CD4-positive, alpha-beta T cell treated with Interleukin-10 for 1 hour (primary cell): ENCODE measurements at regions not wholly inside any gene's neighbourhood (a gene's known extent, or its start where the extent isn't known, plus 50 kb on each side); places are given as distances from the start of the nearest gene placed in this dataset.
"Not testable (repeated sequence)": the region's sequence is repeated elsewhere in the genome, so short reads cannot be mapped to it uniquely, and the experiment has no call there.

Experiments
- DNase-seq: peaks from one replicate; pipeline ENCODE4 v3.0.0-alpha.2; 2020

DNA sequence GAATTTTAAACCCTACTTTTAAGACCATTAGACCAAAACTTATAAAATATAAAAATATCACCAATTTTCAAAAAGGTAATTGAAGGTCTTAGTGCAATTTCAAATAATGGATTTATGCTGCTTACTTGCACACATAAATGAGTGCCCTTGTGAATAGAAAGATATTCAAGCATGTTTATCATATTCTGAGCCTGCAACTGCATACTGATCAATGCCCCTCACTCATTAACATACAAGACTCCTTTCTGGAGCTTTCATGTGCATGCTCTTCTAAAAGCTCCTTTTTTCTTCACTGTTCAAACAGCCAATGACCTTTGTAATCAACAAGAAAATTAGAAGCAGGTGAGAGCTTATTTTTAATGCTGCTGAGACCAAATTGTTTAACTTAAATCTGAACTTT, 1139.3 kb downstream of the HACE1 start:
- no peak for DNase-seq

DNA sequence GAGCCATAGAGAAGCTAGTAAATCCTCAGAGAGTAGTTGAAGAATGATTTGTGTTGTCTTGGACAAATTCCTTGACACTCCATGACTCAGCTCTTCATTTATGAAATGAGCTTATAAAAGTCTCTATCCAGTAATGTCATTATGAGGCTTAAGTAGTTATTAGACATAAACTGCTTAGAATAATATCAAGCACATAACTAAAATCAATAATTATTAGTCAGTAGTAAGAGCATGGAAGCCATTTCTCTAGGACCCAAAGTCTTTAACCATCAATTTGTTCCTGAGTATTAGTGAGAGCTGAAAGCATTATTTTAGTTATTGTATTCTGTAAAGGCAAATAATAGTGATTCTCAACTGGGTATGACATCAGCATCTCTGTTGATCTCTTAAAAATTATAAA, 1140.2 kb downstream of the HACE1 start:
- no peak for DNase-seq

- DNase-seq, result no peak
Measured at GRCh38 chr6:103715269-103715668, 1144.5 kb downstream of the HACE1 start.

GRCh38 chr6:103709236-103709635, 1150.5 kb downstream of the HACE1 start:
- not testable (repeated sequence) for DNase-seq

DNA sequence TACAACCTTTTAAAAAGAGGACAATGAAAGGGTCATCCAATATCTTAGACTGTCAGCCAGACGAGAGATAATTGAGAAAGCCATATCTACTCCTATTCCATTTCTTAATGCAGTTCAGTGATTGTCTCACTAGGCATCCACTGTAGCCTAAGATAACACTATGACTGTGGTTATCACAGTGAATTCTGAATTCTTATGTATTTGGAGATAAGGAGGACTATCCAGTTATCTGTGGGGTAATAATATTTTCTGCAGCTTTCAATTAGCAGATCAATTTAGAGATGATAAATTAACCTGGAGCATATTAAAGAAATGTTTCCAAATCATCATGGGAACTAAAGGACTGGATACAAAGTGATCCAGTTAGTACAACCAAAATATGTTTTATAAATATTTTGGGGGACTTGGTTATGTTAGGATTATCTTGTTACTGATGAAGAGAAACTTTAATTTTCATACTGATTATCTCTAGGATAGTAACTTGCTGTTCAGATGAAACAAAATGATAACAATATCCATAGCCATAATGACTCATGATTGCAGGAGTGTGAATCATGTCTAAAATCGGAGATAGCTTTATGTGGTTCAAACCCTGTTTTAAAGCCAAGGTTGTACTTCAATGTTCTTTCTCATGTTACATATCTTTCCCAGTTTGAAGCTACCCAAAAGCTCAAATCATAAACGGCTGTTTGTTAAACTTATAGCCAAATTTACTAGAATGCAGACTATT, 1152.0 kb downstream of the HACE1 start:
- no peak for DNase-seq

DNA sequence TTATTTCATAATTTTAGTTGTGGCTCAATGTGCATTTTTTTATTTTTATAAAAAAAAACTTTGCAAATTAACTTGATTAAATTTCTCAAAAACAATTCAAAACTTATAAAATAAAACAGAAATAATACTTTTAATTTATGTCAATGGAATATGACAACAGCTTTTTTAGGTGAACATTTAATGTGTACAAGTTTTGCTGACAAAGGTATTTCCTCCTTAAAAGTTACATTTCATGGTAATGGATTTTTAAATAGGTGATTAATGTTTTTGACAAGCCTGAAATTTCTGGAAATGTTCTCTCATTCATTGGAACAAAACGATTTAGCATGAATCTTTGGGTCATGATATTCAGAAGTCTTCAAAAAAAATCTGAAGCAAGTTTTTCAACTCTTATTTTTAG, 1160.0 kb downstream of the HACE1 start:
- DNase-seq, result no peak

DNA sequence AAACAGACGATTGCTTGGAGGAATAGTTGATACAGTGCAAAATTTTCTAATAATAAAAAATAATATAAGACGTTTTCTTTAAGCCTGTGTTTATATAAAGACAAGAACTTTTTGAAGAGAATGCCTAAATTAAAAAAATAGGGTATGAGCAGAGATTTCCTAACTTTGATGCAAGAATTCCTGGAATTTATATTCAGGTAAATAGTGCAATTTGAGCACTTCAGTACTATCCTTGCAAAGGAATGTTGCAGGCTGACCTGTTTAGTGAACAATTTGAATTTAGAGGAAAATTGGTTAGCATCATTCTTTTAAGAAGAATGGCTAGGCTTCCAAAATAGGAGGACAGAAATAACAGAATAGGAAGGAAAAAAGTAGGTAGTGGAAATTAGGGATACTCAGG, 1172.3 kb downstream of the HACE1 start:
- DNase-seq, result no peak

DNA sequence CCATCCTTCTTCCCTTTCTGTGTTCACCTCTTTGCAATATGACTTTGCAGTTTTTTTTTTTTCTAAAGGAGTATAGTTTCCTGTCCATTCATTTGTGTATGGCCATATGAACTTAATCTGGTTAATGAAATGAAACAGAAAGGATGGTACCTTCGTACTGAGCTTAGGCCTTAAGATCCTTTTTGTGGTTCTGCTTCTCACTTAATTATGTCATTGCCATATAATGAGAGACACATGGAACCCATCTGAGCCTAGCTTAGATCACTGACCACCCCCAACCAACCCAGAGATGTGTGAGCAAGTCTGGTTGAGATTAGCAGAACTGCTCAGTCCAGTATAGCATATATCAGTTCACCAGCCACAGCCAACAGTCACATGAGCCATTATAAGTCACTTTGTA, 1179.6 kb downstream of the HACE1 start:
- no peak for DNase-seq

DNA sequence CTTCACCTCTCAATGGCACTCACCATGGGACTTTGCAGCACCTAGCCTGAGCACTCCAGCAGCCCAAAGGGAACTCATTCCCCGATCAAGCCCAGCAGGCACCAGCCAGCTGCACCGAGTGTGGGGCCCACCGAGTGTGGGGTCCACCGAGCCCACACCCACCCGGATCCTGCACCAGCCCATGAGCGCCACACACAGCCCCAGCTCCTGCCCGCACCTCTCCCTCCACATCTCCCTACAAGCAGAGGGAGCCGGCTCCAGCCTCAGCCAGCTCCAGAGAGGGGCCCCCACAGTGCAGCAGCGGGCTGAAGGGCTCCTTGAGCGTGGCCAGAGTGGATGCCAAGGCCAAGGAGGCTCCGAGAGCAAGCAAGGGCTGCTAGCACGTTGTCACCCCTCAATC, 1182.4 kb downstream of the HACE1 start:
- DNase-seq, result no peak

DNA sequence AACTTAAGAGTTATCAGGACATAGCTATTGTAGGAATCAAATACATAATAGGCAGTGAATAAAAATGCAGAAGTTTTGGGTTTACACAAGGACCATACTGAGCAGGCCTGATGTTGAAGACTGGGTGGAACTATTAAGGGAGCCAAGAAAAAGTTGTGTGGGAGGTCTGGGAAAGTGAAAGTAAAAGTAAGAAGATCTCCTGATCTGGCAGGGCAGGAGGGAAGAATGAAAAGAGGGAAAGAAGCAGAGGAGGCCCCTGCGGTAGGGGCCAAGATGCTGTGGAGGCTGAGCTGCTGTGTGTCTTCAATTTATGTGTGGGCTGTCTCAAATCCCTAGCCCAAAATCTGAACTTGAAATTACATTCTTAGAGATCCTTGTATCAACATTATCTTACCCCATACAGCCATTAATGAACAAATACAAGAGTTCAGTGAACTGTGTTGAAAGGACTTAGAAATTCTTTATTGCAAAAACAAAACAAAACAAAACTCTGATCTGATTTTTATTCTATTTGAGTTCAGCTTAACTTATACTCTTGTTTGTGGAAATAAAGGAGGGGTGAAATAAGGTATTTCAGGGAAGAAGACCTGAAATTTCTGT, 1183.8 kb downstream of the HACE1 start:
- DNase-seq, result no peak

- DNase-seq, result no peak
Measured at GRCh38 chr6:103674790-103675189, 1184.9 kb downstream of the HACE1 start.

DNA sequence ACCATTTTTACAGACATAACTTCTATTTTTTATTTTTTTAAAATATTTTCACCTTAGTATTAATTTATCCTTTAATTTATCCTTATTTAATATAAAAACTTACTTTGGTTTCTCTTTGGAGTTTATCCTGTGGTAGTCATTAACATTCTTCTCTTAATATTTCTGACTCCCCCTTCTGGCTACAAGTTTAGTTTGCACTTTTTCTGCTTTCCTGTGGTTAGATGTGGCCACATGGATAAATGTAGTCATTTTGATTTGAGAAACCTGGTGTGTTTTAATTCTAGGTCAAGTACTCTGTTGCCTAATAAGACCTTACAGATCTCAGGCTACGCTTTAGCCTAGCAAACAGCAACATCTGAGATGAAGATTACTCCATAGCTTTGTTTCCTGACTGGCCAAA, 1187.5 kb downstream of the HACE1 start:
- DNase-seq, result no peak

- no peak for DNase-seq
Measured at GRCh38 chr6:103629613-103630012, 1230.1 kb downstream of the HACE1 start.

DNA sequence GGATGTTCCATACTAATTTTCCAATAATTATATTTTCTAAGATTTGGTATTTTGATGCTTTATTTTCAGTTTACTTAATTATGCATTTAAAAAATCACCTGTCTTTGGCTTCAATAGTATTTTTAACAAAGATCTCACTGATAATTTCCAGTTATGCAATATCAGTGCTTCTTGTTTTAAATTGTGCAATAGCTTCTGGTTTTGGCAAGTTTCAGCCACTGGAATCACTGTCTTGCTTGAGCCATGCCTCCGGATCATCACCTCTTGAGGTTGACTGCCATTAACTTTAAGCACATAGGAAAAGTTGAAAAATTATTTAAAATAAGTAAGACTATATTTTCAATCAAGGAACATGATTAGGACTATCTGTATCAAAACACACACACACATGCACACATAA, 1242.1 kb downstream of the HACE1 start:
- no peak for DNase-seq

DNA sequence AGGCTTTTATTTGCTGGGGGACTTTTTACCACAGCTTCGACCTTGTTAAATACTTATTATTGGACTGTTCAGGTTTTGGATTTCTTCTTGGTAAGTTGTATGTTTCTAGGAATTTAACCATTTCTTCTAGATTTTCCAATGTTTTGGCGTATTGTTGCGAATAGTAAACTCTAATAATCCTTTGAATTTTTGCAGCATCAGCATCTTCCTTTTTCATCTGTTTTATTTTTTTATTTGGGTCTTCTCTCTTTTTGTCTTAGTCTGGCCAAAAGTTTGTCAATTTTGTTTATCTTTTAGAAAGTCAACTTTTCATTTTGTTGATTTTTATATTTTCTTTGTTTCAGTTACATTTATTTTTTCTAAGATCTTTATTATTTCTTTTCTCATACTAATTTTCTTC, 1272.0 kb downstream of the HACE1 start:
- DNase-seq, result no peak

DNA sequence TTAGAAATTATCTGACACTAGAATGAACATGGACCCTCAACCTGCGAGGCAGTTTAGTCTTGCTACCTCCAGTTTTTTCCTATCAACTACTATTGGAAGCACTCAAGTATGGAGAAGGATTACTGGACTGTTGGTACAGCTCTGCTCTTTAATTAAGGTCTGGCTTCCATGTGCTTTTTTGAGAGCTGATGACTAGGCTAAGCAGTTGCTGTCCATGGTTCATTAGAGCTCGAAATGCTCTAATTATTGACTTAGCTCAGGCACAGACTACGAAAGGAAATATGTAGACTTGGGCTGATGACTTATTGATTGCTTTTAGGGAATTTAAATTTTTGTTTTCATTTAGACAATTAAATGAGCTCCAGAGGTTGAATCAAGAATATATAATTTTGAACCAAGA, 1281.6 kb downstream of the HACE1 start:
- DNase-seq, result no peak

DNA sequence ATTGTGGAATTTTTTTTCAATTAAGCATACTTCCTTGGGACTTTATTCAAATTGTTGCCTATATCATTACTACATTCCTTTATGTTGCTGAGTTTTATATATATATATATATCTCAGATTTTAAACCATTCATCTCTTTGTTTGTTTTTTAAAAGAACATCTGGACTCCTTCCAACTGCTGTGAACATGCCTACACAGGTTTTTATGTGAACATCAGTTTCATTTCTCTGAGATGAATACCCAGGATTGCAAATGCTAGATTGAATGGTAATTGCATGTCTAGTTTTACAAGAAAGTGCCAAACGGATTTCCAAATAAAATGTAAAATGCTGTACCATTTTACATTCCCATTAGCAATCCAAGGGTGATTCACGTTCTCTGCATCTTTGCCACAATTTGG, 1289.3 kb downstream of the HACE1 start:
- DNase-seq, result no peak

DNA sequence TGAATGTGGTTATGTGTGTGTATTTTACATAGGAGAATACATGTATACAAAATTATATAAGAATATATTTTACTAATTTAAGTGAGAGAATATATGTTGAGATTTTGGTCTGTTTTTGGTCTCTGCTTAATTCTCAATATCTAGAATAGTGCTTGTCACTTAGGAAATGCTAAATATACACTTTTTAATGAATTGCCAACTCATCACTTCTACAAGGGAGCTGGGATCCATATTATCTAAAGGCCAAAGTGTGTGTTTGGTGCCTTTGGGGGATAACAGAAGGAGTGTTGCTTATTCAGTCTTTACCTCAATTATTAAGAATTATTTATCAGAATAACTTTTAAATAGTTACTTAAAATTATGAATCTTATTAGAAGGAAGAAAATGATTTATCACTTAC, 1304.8 kb downstream of the HACE1 start:
- DNase-seq, result no peak

DNA sequence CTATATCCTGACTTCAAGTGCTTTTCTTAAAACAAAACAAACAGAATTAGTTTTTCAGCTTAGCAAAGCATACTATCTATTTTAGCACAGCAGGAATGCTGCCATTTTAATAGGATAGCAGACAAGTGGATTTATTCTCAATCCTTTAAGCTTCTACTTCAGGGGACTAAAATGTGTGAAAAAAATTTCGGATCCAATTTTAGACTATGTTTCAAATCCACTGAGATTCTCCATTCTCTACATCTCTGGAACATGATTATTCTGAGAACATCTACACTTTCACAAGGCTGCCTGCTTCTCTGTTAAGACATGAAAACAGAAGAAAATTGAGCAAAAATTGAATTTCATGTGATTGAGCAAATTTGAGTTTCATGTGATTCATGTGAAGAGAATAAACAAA, 1321.3 kb downstream of the HACE1 start:
- DNase-seq, result no peak

DNA sequence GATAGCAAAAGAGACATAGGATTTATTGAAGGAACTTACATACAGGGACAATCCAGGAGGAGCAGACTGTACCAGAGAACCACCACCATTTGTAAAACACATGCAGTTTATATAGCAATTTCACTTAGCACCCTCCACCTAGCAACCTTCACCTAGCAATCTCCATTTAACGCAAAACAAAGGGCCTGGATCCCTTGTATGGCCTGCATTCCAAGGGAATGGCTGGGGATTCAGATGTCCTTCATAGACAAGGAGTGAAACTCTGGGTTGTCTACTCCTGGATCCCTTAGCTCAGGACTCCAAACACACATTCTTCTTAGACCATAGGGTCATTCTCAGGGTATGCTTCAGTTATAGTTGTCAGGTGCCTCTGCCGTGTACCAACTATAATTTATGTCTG, 1324.9 kb downstream of the HACE1 start:
- no peak for DNase-seq

DNA sequence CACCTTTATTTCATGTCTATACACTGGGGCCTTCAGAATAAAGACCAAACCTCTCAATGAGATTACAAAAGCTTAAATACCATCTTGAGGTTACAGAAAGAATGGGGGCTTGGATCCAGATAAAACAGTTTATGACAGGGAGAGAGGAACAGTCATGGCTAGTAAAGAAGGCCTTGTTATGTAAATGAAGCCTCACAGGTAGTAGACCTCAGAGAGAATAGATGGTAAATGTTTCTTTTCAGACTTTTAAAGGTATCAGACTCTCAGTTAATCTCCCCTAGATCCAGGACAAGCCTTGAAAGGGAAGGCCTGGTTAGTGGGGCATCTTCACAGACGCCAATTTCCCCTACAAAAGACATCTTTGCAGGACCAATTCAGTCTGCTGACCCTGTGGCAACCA, 1325.6 kb downstream of the HACE1 start:
- no peak for DNase-seq

DNA sequence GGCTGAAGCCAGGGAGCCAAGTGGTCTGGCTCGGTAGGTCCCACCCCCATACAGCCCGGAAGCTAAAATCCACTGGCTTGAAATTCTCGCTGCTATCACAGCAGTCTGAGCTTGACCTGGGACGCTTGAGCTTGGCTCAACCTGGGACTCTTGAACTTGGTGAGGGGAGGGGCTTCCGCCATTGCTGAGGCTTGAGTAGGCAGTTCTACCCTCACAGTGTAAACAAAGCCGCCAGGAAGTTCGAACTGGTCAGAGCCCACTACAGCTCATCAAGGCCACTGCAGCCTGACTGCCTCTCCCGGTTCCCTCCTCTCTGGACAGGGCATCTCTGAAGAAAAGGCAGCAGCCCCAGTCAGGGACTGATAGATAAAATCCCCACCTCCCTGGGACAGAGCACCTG, 1337.7 kb downstream of the HACE1 start:
- DNase-seq, result no peak

DNA sequence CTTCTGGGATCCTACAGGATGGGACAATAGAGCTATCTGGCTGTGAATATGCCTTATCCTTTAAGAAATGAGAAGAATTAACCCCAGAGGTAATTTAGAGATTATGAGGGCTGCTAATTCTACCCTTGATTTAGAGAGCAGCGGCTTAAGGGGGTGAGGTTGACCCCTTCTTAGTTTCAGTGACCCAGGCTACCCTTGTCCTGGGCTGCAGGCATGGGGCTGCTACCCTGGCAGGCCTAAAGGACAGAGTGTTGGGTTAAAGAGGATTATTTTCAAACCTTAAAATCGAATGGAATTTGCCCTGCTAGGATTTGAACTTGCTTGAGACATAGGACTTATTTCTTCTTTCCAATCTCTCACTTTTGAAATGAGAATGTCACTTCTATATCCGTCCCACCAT, 1343.4 kb downstream of the HACE1 start:
- DNase-seq, result no peak

GRCh38 chr6:103507052-103507451, 1352.7 kb downstream of the HACE1 start:
- no peak for DNase-seq

DNA sequence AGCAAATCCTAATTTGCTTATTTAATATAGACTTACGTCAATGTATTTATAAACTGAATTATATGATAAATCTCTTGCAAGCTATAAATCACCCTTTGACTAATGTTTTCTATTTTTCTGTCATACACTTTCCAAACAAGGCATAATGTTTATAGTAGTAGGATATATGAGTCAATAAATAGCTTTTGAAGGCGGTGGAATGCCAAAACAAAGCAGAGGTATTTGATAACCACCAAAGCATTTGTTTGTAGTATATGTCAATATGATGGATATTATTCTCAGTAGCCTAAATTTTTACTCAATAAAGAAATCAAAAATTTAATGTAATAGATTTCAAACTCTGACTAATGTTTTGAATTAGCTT, 1354.6 kb downstream of the HACE1 start:
- DNase-seq, result no peak
